ENCODE measurements at regions not wholly inside any gene's neighbourhood (a gene's known extent, or its start where the extent isn't known, plus 50 kb on each side); places are given as distances from the start of the nearest gene placed in this dataset.

GRCh38 chr9:107597743-107598217 lies 108.2 kb upstream of the KLF4 start:
- Histone ChIP-seq H3K9me3 (ENCODE audit: control insufficient read depth, low read length) (no peaks in the 10 kb centered on the region), H3K4me1 (ENCODE audit: control insufficient read depth, insufficient read depth, low read length) (no peaks in the 10 kb centered on the region), H3K27ac (ENCODE audit: insufficient read depth, low read depth, low read length, poor library complexity, severe bottlenecking) (no peak overlapping the region), H3K4me3 (ENCODE audit: insufficient read depth, low read depth, low read length) (no peak overlapping the region), H3K27me3 (ENCODE audit: control insufficient read depth, insufficient read depth, low read length, poor library complexity, severe bottlenecking) (no peaks in the 10 kb centered on the region), H3K36me3 (ENCODE audit: control insufficient read depth, insufficient read depth, low read length) (no peaks in the 10 kb centered on the region)
- 88 to 93% methylated on average over 7 of the region's 7 CpGs for WGBS, 2 experiments

GRCh38 chr9:107594908-107595530 lies 105.5 kb upstream of the KLF4 start:
- no peak overlapping the region for H3K27ac ChIP-seq (ENCODE audit: insufficient read depth, low read depth, low read length, poor library complexity, severe bottlenecking)
- no peaks in the 10 kb centered on the region for H3K36me3 ChIP-seq (ENCODE audit: control insufficient read depth, insufficient read depth, low read length)
- H3K4me3 ChIP-seq (ENCODE audit: insufficient read depth, low read depth, low read length) = no peak overlapping the region
- H3K27me3 ChIP-seq (ENCODE audit: control insufficient read depth, insufficient read depth, low read length, poor library complexity, severe bottlenecking) = no peaks in the 10 kb centered on the region
- no peaks in the 10 kb centered on the region for H3K9me3 ChIP-seq (ENCODE audit: control insufficient read depth, low read length)
- H3K4me1 ChIP-seq (ENCODE audit: control insufficient read depth, insufficient read depth, low read length) = no peaks in the 10 kb centered on the region
- 88 to 93% methylated on average over 2 to 3 of the region's 3 CpGs for WGBS, 2 experiments

GRCh38 chr9:107593224-107593870 lies 103.8 kb upstream of the KLF4 start:
- whole genome bisulfite sequencing, 2 experiments = 95 to 96% methylated on average over 3 of the region's 3 CpGs
- Histone ChIP-seq H3K4me1 (ENCODE audit: control insufficient read depth, insufficient read depth, low read length) (no peaks in the 10 kb centered on the region), H3K36me3 (ENCODE audit: control insufficient read depth, insufficient read depth, low read length) (no peaks in the 10 kb centered on the region), H3K9me3 (ENCODE audit: control insufficient read depth, low read length) (no peaks in the 10 kb centered on the region), H3K27me3 (ENCODE audit: control insufficient read depth, insufficient read depth, low read length, poor library complexity, severe bottlenecking) (no peaks in the 10 kb centered on the region), H3K27ac (ENCODE audit: insufficient read depth, low read depth, low read length, poor library complexity, severe bottlenecking) (no peak overlapping the region), H3K4me3 (ENCODE audit: insufficient read depth, low read depth, low read length) (no peak overlapping the region)

GRCh38 chr9:107592424-107592823 lies 102.9 kb upstream of the KLF4 start:
- Histone ChIP-seq H3K4me1 (ENCODE audit: control insufficient read depth, insufficient read depth, low read length) (no peaks in the 10 kb centered on the region), H3K27ac (ENCODE audit: insufficient read depth, low read depth, low read length, poor library complexity, severe bottlenecking) (no peak overlapping the region), H3K36me3 (ENCODE audit: control insufficient read depth, insufficient read depth, low read length) (no peaks in the 10 kb centered on the region), H3K9me3 (ENCODE audit: control insufficient read depth, low read length) (no peaks in the 10 kb centered on the region), H3K27me3 (ENCODE audit: control insufficient read depth, insufficient read depth, low read length, poor library complexity, severe bottlenecking) (no peaks in the 10 kb centered on the region), H3K4me3 (ENCODE audit: insufficient read depth, low read depth, low read length) (no peak overlapping the region)
- 92% methylated on average over 7 of the region's 7 CpGs for WGBS, 2 experiments

GRCh38 chr9:107591781-107592180 lies 102.2 kb upstream of the KLF4 start:
- Histone ChIP-seq H3K4me1 (ENCODE audit: control insufficient read depth, insufficient read depth, low read length) (no peaks in the 10 kb centered on the region), H3K36me3 (ENCODE audit: control insufficient read depth, insufficient read depth, low read length) (no peaks in the 10 kb centered on the region), H3K27ac (ENCODE audit: insufficient read depth, low read depth, low read length, poor library complexity, severe bottlenecking) (no peak overlapping the region), H3K9me3 (ENCODE audit: control insufficient read depth, low read length) (no peaks in the 10 kb centered on the region), H3K27me3 (ENCODE audit: control insufficient read depth, insufficient read depth, low read length, poor library complexity, severe bottlenecking) (no peaks in the 10 kb centered on the region), H3K4me3 (ENCODE audit: insufficient read depth, low read depth, low read length) (no peak overlapping the region)
- 87 to 94% methylated on average over 3 of the region's 3 CpGs for WGBS, 2 experiments

- Histone ChIP-seq H3K27ac (ENCODE audit: insufficient read depth, low read depth, low read length, poor library complexity, severe bottlenecking) (no peak overlapping the region), H3K4me1 (ENCODE audit: control insufficient read depth, insufficient read depth, low read length) (no peaks in the 10 kb centered on the region), H3K27me3 (ENCODE audit: control insufficient read depth, insufficient read depth, low read length, poor library complexity, severe bottlenecking) (no peaks in the 10 kb centered on the region), H3K36me3 (ENCODE audit: control insufficient read depth, insufficient read depth, low read length) (no peaks in the 10 kb centered on the region), H3K4me3 (ENCODE audit: insufficient read depth, low read depth, low read length) (no peak overlapping the region), H3K9me3 (ENCODE audit: control insufficient read depth, low read length) (no peaks in the 10 kb centered on the region)
- 89 to 91% methylated on average over 6 of the region's 6 CpGs for WGBS, 2 experiments
These were observed 98.8 kb upstream of the KLF4 start for GRCh38 chr9:107588393-107588792.

GRCh38 chr9:107587191-107587963 lies 97.8 kb upstream of the KLF4 start:
- Histone ChIP-seq H3K4me1 (ENCODE audit: control insufficient read depth, insufficient read depth, low read length) (no peaks in the 10 kb centered on the region), H3K4me3 (ENCODE audit: insufficient read depth, low read depth, low read length) (no peak overlapping the region), H3K27ac (ENCODE audit: insufficient read depth, low read depth, low read length, poor library complexity, severe bottlenecking) (no peak overlapping the region), H3K9me3 (ENCODE audit: control insufficient read depth, low read length) (no peaks in the 10 kb centered on the region), H3K36me3 (ENCODE audit: control insufficient read depth, insufficient read depth, low read length) (no peaks in the 10 kb centered on the region), H3K27me3 (ENCODE audit: control insufficient read depth, insufficient read depth, low read length, poor library complexity, severe bottlenecking) (no peaks in the 10 kb centered on the region)
- WGBS, 2 experiments = 91% methylated on average over 26 of the region's 26 CpGs

- H3K4me3 ChIP-seq (ENCODE audit: insufficient read depth, low read depth, low read length) = no peak overlapping the region
- no peaks in the 10 kb centered on the region for H3K27me3 ChIP-seq (ENCODE audit: control insufficient read depth, insufficient read depth, low read length, poor library complexity, severe bottlenecking)
- no peak overlapping the region for H3K27ac ChIP-seq (ENCODE audit: insufficient read depth, low read depth, low read length, poor library complexity, severe bottlenecking)
- 93 to 95% methylated on average over 3 of the region's 3 CpGs for WGBS, 2 experiments
- H3K9me3 ChIP-seq (ENCODE audit: control insufficient read depth, low read length) = no peaks in the 10 kb centered on the region
- H3K36me3 ChIP-seq (ENCODE audit: control insufficient read depth, insufficient read depth, low read length) = no peaks in the 10 kb centered on the region
- H3K4me1 ChIP-seq (ENCODE audit: control insufficient read depth, insufficient read depth, low read length) = no peaks in the 10 kb centered on the region
These were observed 96.9 kb upstream of the KLF4 start for GRCh38 chr9:107586493-107586892.

GRCh38 chr9:107585465-107585864 lies 95.9 kb upstream of the KLF4 start:
- H3K4me1 ChIP-seq (ENCODE audit: control insufficient read depth, insufficient read depth, low read length) = no peaks in the 10 kb centered on the region
- WGBS, 2 experiments = 88% methylated on average over 3 of the region's 3 CpGs
- H3K27ac ChIP-seq (ENCODE audit: insufficient read depth, low read depth, low read length, poor library complexity, severe bottlenecking) = no peak overlapping the region
- H3K27me3 ChIP-seq (ENCODE audit: control insufficient read depth, insufficient read depth, low read length, poor library complexity, severe bottlenecking) = no peaks in the 10 kb centered on the region
- H3K4me3 ChIP-seq (ENCODE audit: insufficient read depth, low read depth, low read length) = no peak overlapping the region
- H3K9me3 ChIP-seq (ENCODE audit: control insufficient read depth, low read length) = no peaks in the 10 kb centered on the region
- H3K36me3 ChIP-seq (ENCODE audit: control insufficient read depth, insufficient read depth, low read length) = no peaks in the 10 kb centered on the region

GRCh38 chr9:107584944-107585343 lies 95.4 kb upstream of the KLF4 start:
- H3K4me3 ChIP-seq (ENCODE audit: insufficient read depth, low read depth, low read length) = no peak overlapping the region
- no peaks in the 10 kb centered on the region for H3K9me3 ChIP-seq (ENCODE audit: control insufficient read depth, low read length)
- H3K27me3 ChIP-seq (ENCODE audit: control insufficient read depth, insufficient read depth, low read length, poor library complexity, severe bottlenecking) = no peaks in the 10 kb centered on the region
- H3K36me3 ChIP-seq (ENCODE audit: control insufficient read depth, insufficient read depth, low read length) = no peaks in the 10 kb centered on the region
- no peak overlapping the region for H3K27ac ChIP-seq (ENCODE audit: insufficient read depth, low read depth, low read length, poor library complexity, severe bottlenecking)
- WGBS, 2 experiments = 83 to 100% methylated on average over 1 of the region's 1 CpG
- no peaks in the 10 kb centered on the region for H3K4me1 ChIP-seq (ENCODE audit: control insufficient read depth, insufficient read depth, low read length)
